Tibial nerve (tissue), 4 donors: ENCODE measurements at regions not wholly inside any gene's neighbourhood (a gene's known extent, or its start where the extent isn't known, plus 50 kb on each side); places are given as distances from the start of the nearest gene placed in this dataset.

Source experiments
- DNase-seq, 2 donors: peaks; one replicate each; pipeline ENCODE4 v3.0.0-alpha.2; 2019; ENCODE audit warnings: low spot score in 2 of 2
- H3K27ac ChIP-seq, 4 donors: fragments of 200-600 bp; sonication (generic) in 3 of 4; one replicate each; pipeline ENCODE4 v1.5.1; 2017 to 2019; ENCODE audit warnings: mild to moderate bottlenecking in 1 of 4
- H3K27me3 ChIP-seq, 2 donors: fragments of 200-600 bp; sonication (generic) in 1 of 2; one replicate each; pipeline versions ENCODE4 v1.5.1 to v1.6.0; 2017 to 2019
- H3K36me3 ChIP-seq, 3 donors: fragments of 200-600 bp; sonication (generic); one replicate each; pipeline ENCODE4 v1.5.1; 2018 to 2019
- H3K4me1 ChIP-seq, 4 donors: fragments of 200-600 bp; sonication (generic) in 3 of 4; one replicate each; pipeline ENCODE4 v1.5.1; 2017 to 2019
- H3K4me3 ChIP-seq, 4 donors: fragments of 200-600 bp; sonication (generic) in 3 of 4; one replicate each; pipeline ENCODE4 v1.5.1; 2017 to 2019; ENCODE audit warnings: mild to moderate bottlenecking in 1 of 4, moderate library complexity in 1 of 4
- H3K9me3 ChIP-seq, 4 donors: fragments of 200-600 bp; sonication (generic) in 3 of 4; one replicate each; pipeline ENCODE4 v1.5.1; 2017 to 2019
- EP300 ChIP-seq, 2 donors: sonication (generic); formaldehyde crosslinking; IDR thresholded peaks; one replicate each; pipeline ENCODE4 v1.6.1; 2017; ENCODE audit warnings: antibody characterized with exemption in 2 of 2, mild to moderate bottlenecking in 1 of 2
- POLR2A ChIP-seq, 2 donors: fragments of 450-650 bp; IDR thresholded peaks; one replicate each; pipeline ENCODE4 v1.6.1; 2017; ENCODE audit warnings: antibody characterized with exemption in 2 of 2, mild to moderate bottlenecking in 2 of 2, moderate library complexity in 2 of 2
- WGBS, 2 donors: methylation state at CpG; one replicate each; pipeline ENCODE4 v1.1.5; 2018; 5-methylcytosine and 5-hydroxymethylcytosine counted together
- TF ChIP-seq, protein P1 (sequence below), 5 experiments: fragments of 200-600 bp in 3 of 5; fragments of 450-650 bp in 2 of 5; sonication (generic) in 3 of 5; IDR thresholded peaks; one replicate each; pipeline ENCODE4 v1.5.1; 2016 to 2019; ENCODE audit warnings: antibody characterized with exemption in 5 of 5, mild to moderate bottlenecking in 3 of 5, moderate library complexity in 2 of 5

DNA sequence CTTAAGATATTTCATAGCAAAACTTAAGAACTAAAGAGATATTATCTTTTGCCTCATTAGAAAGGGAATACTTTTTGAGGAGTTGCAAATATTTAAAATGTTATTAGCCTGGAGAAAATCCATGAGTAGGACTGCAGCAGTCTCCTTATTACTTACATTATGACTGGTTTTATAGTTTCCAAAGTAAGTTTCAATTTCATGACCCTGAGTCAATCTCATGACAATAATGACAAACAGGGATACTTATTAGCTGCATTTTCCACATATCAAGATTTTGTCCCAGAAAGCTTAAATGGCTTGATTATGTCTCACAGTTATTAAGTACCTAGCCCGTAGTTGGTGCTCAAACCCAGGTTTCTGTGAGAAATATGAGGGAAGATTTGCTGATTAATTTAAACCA, 150.8 kb upstream of the ZEB2 start:
- no peak for DNase-seq
- 98 to 100% methylated on average over 1 of the region's 1 CpG for WGBS, 2 donors
- Histone ChIP-seq H3K9me3 (no peaks in the 10 kb centered on the region), H3K36me3 (no peaks in the 10 kb centered on the region), H3K27me3 (no peaks in the 10 kb centered on the region), H3K4me1 (no peaks in the 10 kb centered on the region), H3K27ac (no peak overlapping the region), H3K4me3 (no peak overlapping the region)
- TF ChIP-seq EP300 (IDR thresholded peaks at IDR 0.05) (no peak), POLR2A (IDR thresholded peaks at IDR 0.05) (no peak)
- TF ChIP-seq, protein P1, sequence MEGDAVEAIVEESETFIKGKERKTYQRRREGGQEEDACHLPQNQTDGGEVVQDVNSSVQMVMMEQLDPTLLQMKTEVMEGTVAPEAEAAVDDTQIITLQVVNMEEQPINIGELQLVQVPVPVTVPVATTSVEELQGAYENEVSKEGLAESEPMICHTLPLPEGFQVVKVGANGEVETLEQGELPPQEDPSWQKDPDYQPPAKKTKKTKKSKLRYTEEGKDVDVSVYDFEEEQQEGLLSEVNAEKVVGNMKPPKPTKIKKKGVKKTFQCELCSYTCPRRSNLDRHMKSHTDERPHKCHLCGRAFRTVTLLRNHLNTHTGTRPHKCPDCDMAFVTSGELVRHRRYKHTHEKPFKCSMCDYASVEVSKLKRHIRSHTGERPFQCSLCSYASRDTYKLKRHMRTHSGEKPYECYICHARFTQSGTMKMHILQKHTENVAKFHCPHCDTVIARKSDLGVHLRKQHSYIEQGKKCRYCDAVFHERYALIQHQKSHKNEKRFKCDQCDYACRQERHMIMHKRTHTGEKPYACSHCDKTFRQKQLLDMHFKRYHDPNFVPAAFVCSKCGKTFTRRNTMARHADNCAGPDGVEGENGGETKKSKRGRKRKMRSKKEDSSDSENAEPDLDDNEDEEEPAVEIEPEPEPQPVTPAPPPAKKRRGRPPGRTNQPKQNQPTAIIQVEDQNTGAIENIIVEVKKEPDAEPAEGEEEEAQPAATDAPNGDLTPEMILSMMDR (IDR thresholded peaks at IDR 0.05) = no peak

DNA sequence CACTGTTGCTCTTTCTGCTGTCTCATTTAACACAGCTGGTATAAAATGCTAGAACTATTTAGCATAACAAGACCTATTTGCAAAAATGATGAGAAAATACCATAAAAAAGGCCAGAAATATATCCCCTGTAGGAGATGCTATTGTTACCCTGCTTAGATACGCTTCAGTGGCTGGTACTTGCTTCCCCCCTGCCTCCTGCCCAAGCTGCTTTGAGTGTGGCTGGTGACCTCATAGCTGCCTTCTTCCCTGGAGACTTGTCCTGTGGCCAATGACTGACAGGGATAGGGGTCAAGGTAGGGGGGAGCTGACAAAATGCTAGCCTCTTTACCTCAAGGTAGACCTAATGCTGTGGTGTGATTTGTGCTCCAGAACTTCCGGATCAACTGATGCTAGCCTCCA, 150.2 kb upstream of the ZEB2 start:
- TF ChIP-seq EP300 (IDR thresholded peaks at IDR 0.05) = no peak
- TF ChIP-seq, protein P1 (IDR thresholded peaks at IDR 0.05) = no peak
- TF ChIP-seq POLR2A (IDR thresholded peaks at IDR 0.05) = no peak
- Histone ChIP-seq H3K9me3 (no peaks in the 10 kb centered on the region), H3K4me1 (no peaks in the 10 kb centered on the region), H3K27me3 (no peaks in the 10 kb centered on the region), H3K36me3 (no peaks in the 10 kb centered on the region), H3K27ac (no peak overlapping the region), H3K4me3 (no peak overlapping the region)
- 91 to 96% methylated on average over 2 of the region's 2 CpGs for WGBS, 2 donors
- DNase-seq = no peak

DNA sequence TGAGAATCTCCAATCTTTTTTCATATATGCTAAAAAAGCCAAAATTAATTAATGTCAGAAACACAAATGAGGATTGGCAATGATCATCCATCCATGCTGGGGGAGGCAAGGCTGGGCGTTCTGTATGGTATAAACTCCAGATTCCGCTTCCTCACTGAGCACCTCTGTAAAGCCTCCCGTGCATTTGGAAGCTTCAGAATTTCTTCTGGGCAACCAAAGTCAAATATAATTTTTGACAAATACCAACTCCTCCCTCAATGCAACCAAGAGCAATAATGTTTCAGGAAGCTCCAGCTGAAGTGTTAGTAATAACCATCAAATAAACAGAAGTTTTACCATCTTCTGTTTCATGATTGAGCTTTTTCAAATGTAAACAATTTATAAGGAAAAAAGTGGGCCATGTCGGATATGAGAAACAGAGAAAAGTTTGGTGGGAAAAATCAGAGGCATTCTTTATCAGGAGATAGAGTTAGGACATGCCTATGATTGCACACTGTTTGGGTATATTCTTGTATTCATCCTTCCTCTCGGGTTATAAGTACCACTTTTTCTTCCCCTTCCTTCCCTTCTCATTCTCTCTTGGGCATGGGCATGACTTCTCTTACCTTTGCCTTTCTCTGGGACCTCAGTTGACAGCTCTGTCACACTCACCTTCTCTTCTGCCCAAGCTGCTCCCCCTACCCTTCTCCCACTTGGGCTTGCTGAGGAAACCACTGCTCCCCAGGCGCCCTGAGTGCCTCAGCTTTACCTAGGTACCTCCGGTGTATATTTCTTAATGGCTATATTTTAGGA, 149.5 kb upstream of the ZEB2 start:
- no peaks in the 10 kb centered on the region for H3K36me3 ChIP-seq
- H3K4me1 ChIP-seq = no peaks in the 10 kb centered on the region
- H3K4me3 ChIP-seq = no peak overlapping the region
- no peak overlapping the region for H3K27ac ChIP-seq
- no peaks in the 10 kb centered on the region for H3K9me3 ChIP-seq
- TF ChIP-seq, protein P1 (IDR thresholded peaks at IDR 0.05) = no peak
- TF ChIP-seq EP300 (IDR thresholded peaks at IDR 0.05) (no peak), POLR2A (IDR thresholded peaks at IDR 0.05) (no peak)
- DNase-seq = no peak
- no peaks in the 10 kb centered on the region for H3K27me3 ChIP-seq
- WGBS, 2 donors = 94 to 95% methylated on average over 7 of the region's 7 CpGs

DNA sequence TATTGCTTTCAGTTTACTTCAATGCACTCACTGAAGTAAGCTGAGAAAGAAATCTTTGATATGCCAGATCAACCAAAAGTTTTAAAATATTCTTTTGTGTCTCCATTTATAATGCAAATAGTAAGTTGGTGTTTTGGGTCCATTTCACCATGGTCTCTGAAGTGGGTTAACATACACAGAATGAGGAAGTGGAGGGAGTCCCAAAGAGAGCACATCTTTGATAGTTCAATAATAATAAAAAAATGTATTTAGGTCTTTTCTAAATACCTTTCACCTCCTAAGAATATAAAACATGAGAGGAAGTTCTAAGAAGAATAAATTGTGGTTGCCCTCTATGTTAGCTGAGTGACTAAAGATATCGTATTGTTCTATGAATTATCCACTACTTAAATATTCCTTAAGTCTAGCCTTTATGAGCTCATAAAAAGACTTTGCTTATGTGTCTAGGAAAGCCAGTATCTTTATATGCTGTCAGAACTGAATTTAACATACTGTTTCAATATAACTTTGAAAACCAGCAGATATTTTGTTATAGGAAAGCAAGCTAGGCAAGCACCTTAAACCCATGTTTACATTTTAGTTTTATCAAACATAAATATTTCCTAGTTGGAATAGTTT, 148.7 kb upstream of the ZEB2 start:
- no peak for DNase-seq
- no peaks in the 10 kb centered on the region for H3K4me1 ChIP-seq
- no peaks in the 10 kb centered on the region for H3K27me3 ChIP-seq
- H3K4me3 ChIP-seq = no peak overlapping the region
- no peak overlapping the region for H3K27ac ChIP-seq
- WGBS, 2 donors = 91 to 92% methylated on average over 1 of the region's 1 CpG
- no peaks in the 10 kb centered on the region for H3K9me3 ChIP-seq
- no peaks in the 10 kb centered on the region for H3K36me3 ChIP-seq
- TF ChIP-seq POLR2A (IDR thresholded peaks at IDR 0.05) = no peak

DNA sequence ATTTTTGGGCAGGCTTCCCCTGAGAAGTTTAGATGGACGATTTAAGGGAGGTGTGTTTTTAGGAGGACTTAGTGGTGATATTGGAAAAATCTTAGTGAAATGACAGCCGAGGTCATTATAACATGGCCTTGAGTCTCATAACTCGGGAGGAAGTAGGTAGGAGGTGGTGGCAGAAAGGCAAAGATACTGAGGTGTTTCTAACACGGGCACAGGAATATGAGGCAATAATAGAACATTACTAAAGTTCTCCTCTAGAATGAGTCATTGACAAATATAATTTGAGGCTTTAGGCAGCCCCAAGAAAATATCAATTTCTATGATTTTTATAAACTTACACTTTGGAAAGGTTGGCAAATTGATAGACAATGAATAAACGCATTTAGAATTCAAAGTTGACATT, 146.1 kb upstream of the ZEB2 start:
- TF ChIP-seq, protein P1 (IDR thresholded peaks at IDR 0.05) = no peak
- no peak for TF ChIP-seq EP300 (IDR thresholded peaks at IDR 0.05)
- TF ChIP-seq POLR2A (IDR thresholded peaks at IDR 0.05) = no peak
- no peaks in the 10 kb centered on the region for H3K36me3 ChIP-seq
- DNase-seq = no peak
- no peak overlapping the region for H3K4me3 ChIP-seq
- H3K27me3 ChIP-seq = no peaks in the 10 kb centered on the region
- H3K27ac ChIP-seq = no peak overlapping the region
- no peaks in the 10 kb centered on the region for H3K4me1 ChIP-seq
- H3K9me3 ChIP-seq = no peaks in the 10 kb centered on the region
- WGBS, 2 donors = 85 to 87% methylated on average over 5 of the region's 5 CpGs
